ENCODE measurements at regions not wholly inside any gene's neighbourhood (a gene's known extent, or its start where the extent isn't known, plus 50 kb on each side); places are given as distances from the start of the nearest gene placed in this dataset.

DNA sequence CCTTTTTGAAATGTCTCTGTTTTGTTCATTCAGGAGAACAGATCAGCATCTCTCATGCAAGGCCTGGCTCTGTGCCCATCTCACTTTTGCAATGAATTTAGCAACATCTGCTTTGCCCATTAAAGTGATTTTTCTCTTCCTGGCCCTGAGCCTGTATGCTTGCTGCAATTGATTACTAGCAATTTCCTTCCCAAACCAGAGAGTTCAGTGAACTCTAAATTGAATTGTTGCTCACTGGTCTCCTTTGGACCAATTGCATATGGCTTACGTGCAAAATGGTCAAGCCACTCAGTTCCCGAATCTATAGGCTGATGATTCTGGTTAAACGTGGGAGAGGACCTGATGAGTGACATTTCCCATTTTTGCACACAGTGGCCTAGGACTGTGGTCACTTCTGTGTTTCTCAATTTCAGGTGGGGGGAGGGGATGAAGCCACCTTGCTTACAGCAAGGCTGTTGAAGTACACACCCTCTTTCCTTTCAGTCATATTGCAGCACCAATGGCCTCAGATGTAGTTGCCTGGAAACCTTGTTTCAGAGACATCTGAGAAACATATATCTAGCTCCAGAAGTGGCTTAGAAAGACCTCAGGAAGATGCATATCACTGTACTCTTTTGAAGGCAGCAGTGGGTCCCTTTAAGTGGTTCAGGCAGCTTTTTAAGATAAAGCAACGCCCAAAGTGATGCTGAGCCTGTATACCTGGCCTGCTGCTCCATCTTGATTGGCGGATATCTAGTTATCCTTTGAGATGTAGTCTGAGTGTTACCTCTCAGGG lies 201.4 kb downstream of the PTEN start:
- no peaks in the 10 kb centered on the region for H3K27me3 Mint-ChIP-seq

GRCh38 chr10:88065383-88066049 lies 202.1 kb downstream of the PTEN start:
- H3K4me1 Mint-ChIP-seq, result peaks cover 48% of the 10 kb centered on the region
- H3K36me3 Mint-ChIP-seq (ENCODE audit: low read depth), result peaks cover 10% of the 10 kb centered on the region
- ChIA-PET CTCF (interaction anchor here (1.1 kb wide), 1 partner anchor 204 kb away, joined by 3 read pairs; no protein-coding TSS in a partner anchor), POLR2A (interaction anchor here (0.7 to 3.4 kb wide), 3 partner anchors 10 to 26 kb away, joined by 3 to 16 read pairs (median 3); no protein-coding TSS in a partner anchor)
- peaks cover 7% of the 10 kb centered on the region for H3K9me3 Mint-ChIP-seq
- no peak overlapping the region for H3K4me3 Mint-ChIP-seq
- H3K27me3 Mint-ChIP-seq, result peaks cover under 1% of the 10 kb centered on the region
- DNase-seq, result no peak
- H3K27ac Mint-ChIP-seq, result peak overlapping the region; percentile 31

More for the DNA sequence above, 201.4 kb downstream of the PTEN start:
- Mint-ChIP-seq H3K4me3 (no peak overlapping the region), H3K27ac (peak overlapping the region; percentile 31), H3K4me1 (peaks cover 56% of the 10 kb centered on the region), H3K9me3 (peaks cover 7% of the 10 kb centered on the region), H3K36me3 (ENCODE audit: low read depth) (peaks cover 12% of the 10 kb centered on the region)
- POLR2A ChIA-PET, result interaction anchor here (1.3 to 3.4 kb wide), 2 partner anchors 10 to 27 kb away, joined by 3 to 16 read pairs; no protein-coding TSS in a partner anchor
- CTCF ChIA-PET, result no interaction called here
- DNase-seq, result no peak

DNA sequence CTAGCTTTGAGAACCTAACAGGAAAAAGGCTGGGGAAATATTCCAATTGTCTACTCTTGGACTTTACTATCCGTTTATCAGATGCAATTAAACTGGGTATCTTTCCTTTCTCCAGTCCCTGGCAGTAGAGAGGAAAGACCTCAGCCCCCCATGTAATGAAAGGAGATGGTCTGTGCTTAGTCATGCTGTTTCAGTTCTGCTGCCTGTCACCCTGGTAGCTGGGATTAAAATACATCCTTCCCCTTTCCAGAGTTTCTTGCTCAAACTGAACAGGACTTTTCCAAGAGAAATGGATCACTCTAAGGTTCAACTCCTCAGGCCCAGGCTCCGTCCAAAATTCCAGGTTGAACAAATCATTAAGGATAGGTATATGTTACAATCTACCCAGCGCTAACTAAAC lies 202.9 kb downstream of the PTEN start:
- Mint-ChIP-seq H3K4me1 (peaks cover 44% of the 10 kb centered on the region), H3K9me3 (peaks cover 3% of the 10 kb centered on the region), H3K27ac (peak overlapping the region; percentile 16), H3K4me3 (no peak overlapping the region), H3K27me3 (peaks cover 2% of the 10 kb centered on the region), H3K36me3 (ENCODE audit: low read depth) (peaks cover 9% of the 10 kb centered on the region)
- CTCF ChIA-PET, result interaction anchor here (0.9 to 1.1 kb wide), 2 partner anchors 205 to 318 kb away, joined by 3 read pairs; no protein-coding TSS in a partner anchor
- POLR2A ChIA-PET, result interaction anchor here (0.7 to 3.4 kb wide), 2 partner anchors 25 to 203 kb away, joined by 4 to 16 read pairs; partner anchors contain the start of genes KLLN and PTEN
- no peak for DNase-seq

DNA sequence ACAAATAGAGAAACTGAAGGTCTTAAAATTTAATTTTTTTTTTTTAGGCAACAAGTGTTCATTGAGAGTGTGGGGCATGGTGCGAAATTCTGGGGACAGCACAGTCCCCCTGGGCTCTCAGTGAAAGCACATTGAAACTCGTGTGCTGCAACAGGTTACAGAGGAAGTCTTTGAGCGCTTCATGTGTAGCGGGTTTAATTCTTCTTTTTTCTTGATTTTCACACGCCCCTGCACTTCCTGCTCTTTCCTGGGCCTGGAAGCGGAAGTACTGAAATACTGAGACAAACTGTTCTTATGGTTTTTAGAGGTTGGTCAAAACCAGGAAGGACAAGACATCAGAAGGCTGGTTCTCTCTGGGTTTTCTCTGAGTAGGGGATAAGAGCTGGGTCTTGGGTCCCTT lies 203.5 kb downstream of the PTEN start:
- peaks cover 9% of the 10 kb centered on the region for H3K36me3 Mint-ChIP-seq (ENCODE audit: low read depth)
- H3K27me3 Mint-ChIP-seq, result peaks cover 2% of the 10 kb centered on the region
- peak overlapping the region; percentile 9 for H3K27ac Mint-ChIP-seq
- peaks cover 44% of the 10 kb centered on the region for H3K4me1 Mint-ChIP-seq
- no peak overlapping the region for H3K4me3 Mint-ChIP-seq
- POLR2A ChIA-PET, result interaction anchor here (0.7 to 3.4 kb wide), 2 partner anchors 25 to 204 kb away, joined by 4 to 16 read pairs; partner anchors contain the start of genes KLLN and PTEN
- peaks cover 3% of the 10 kb centered on the region for H3K9me3 Mint-ChIP-seq
- DNase-seq, result no peak
- CTCF ChIA-PET, result interaction anchor here (0.9 kb wide), 1 partner anchor 318 kb away, joined by 3 read pairs; no protein-coding TSS in a partner anchor

DNA sequence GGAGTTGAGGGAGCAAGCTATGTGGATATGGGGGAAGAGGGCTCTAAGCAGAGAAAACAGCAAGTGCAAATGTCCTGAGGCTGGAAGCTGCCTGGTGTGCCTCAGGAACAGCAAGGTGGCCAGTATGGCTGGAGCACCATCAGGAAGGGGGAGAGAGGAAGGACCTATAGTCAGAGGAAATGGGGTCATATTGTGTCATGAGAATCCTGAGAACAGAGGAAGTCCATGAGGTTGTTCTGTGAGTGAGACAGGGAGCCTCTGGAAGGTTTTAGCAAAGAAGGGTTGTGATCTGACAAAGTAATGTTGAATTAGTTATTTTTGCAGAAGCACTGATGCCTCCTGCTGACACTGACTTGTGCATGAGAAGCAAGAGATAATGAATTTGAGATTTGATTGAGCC lies 204.3 kb downstream of the PTEN start:
- DNase-seq, result no peak
- H3K4me3 Mint-ChIP-seq, result no peak overlapping the region
- POLR2A ChIA-PET, result interaction anchor here (3.4 kb wide), 1 partner anchor 24 kb away, joined by 16 read pairs; no protein-coding TSS in a partner anchor
- peaks cover 44% of the 10 kb centered on the region for H3K4me1 Mint-ChIP-seq
- H3K27ac Mint-ChIP-seq, result no peak overlapping the region
- H3K9me3 Mint-ChIP-seq, result peaks cover 3% of the 10 kb centered on the region
- H3K27me3 Mint-ChIP-seq, result peaks cover 5% of the 10 kb centered on the region
- CTCF ChIA-PET, result no interaction called here
- peaks cover 9% of the 10 kb centered on the region for H3K36me3 Mint-ChIP-seq (ENCODE audit: low read depth)

GRCh38 chr10:88069338-88069737 lies 205.9 kb downstream of the PTEN start:
- Mint-ChIP-seq H3K4me1 (peaks cover 36% of the 10 kb centered on the region), H3K36me3 (ENCODE audit: low read depth) (peaks cover 9% of the 10 kb centered on the region), H3K27ac (no peak overlapping the region), H3K4me3 (no peak overlapping the region), H3K27me3 (peaks cover 11% of the 10 kb centered on the region), H3K9me3 (peaks cover 3% of the 10 kb centered on the region)
- POLR2A ChIA-PET, result interaction anchor here (1.2 kb wide), 1 partner anchor 323 kb away, joined by 3 read pairs; no protein-coding TSS in a partner anchor
- no peak for DNase-seq
- CTCF ChIA-PET, result no interaction called here

GRCh38 chr10:88070080-88070880 lies 206.9 kb downstream of the PTEN start:
- peaks cover 3% of the 10 kb centered on the region for H3K9me3 Mint-ChIP-seq
- ChIA-PET CTCF (interaction anchor here (0.5 kb wide), 1 partner anchor 63 kb away, joined by 3 read pairs; no protein-coding TSS in a partner anchor), POLR2A (no interaction called here)
- DNase-seq, result no peak
- peaks cover 11% of the 10 kb centered on the region for H3K27me3 Mint-ChIP-seq
- peaks cover 26% of the 10 kb centered on the region for H3K4me1 Mint-ChIP-seq
- peaks cover 9% of the 10 kb centered on the region for H3K36me3 Mint-ChIP-seq (ENCODE audit: low read depth)
- no peak overlapping the region for H3K4me3 Mint-ChIP-seq
- H3K27ac Mint-ChIP-seq, result no peak overlapping the region

DNA sequence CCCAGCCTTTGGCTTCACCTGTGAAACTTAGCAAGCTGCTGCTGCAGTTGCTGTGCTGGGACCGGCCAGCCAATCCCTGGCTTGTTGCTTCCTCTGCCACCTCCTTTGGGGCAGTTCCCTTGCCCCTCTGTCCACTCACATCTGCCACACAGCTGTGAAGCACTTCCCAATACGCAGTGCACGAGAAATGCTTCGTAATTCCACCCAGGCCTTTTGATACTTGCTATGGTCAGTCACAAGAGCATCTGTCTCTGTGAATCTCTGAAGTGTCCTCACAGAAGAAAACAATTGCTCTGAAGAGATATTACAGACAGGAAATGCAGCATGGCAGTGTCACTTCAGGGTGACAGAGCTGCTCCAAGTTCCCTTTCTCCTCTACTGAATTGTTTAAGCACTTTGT lies 208.5 kb downstream of the PTEN start:
- ChIA-PET CTCF (no interaction called here), POLR2A (no interaction called here)
- no peak overlapping the region for H3K27ac Mint-ChIP-seq
- peaks cover 15% of the 10 kb centered on the region for H3K27me3 Mint-ChIP-seq
- peaks cover 3% of the 10 kb centered on the region for H3K9me3 Mint-ChIP-seq
- H3K36me3 Mint-ChIP-seq (ENCODE audit: low read depth), result peaks cover 9% of the 10 kb centered on the region
- no peak overlapping the region for H3K4me3 Mint-ChIP-seq
- DNase-seq, result no peak
- H3K4me1 Mint-ChIP-seq, result peaks cover 18% of the 10 kb centered on the region

- ChIA-PET POLR2A (no interaction called here), CTCF (interaction anchor here (1.3 kb wide), 1 partner anchor 18 kb away, joined by 3 read pairs; no protein-coding TSS in a partner anchor)
- no peak for DNase-seq
- Mint-ChIP-seq H3K27ac (no peak overlapping the region), H3K9me3 (no peaks in the 10 kb centered on the region), H3K4me1 (peaks cover 8% of the 10 kb centered on the region), H3K4me3 (no peak overlapping the region), H3K36me3 (ENCODE audit: low read depth) (no peaks in the 10 kb centered on the region), H3K27me3 (peaks cover 22% of the 10 kb centered on the region)
These were observed 210.3 kb downstream of the PTEN start for GRCh38 chr10:88073682-88074081.

DNA sequence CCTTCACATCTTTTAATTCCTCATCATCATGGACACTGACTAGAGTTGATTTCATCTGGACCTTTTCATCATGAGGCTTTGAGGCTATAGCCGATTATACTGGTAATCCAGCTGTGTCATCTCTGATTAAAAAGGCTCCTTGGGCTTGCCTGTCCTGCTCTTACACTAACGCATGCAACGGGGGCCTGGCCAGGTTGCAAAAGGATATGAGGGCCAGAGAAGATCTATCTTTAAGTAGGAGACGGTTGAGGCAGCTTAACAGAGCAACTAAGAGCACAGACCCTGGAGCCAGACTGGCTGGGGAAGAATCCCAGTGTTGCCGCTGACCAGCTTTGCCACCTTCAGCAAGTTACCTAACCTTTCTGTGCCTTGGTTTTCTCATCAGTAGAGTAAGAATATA lies 211.5 kb downstream of the PTEN start:
- Mint-ChIP-seq H3K9me3 (no peaks in the 10 kb centered on the region), H3K27ac (no peak overlapping the region), H3K4me1 (peaks cover 8% of the 10 kb centered on the region), H3K27me3 (peaks cover 25% of the 10 kb centered on the region), H3K36me3 (ENCODE audit: low read depth) (no peaks in the 10 kb centered on the region), H3K4me3 (no peak overlapping the region)
- DNase-seq, result no peak
- ChIA-PET POLR2A (no interaction called here), CTCF (no interaction called here)

DNA sequence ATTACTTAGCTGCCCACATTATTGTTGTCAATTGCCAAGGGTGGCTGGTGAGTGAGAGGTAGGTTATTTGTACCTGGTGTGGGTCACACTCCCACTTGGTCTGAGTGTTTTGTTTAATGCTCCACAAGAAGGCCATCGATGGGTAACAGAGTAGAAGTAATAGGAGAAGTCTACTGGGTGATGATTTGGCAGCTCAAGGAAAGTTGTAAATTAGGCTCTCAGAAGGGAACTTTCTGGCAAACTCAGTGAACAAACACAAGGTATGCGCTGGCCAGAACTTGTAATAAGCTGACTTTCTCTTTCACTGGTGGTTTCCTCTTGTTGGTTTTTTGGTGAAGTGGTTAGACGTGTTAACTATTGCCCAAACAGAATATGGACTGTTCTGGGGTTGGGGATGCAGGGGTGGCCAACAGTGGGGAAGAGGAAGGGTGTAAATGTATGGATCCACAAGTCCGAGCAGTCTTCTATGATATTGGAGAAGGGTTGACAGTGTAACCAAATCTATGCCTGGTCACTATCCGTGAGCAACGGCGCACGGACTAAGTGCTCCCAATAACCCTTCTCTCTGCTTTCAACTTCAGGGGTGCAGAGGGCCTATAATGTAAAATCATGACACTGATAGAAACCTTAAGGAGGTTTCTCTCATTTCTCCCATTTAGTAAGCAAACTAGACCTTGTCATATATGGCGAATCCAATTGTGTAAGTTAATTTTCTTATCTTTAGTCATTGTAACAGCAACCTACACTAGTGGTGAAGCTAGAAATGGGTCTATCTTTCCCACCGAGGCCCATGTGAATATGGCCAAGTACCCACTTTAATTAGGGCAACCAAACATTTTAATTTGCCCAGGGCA lies 212.8 kb downstream of the PTEN start:
- H3K4me3 Mint-ChIP-seq, result no peak overlapping the region
- DNase-seq, result no peak
- no peak overlapping the region for H3K27ac Mint-ChIP-seq
- peaks cover 29% of the 10 kb centered on the region for H3K27me3 Mint-ChIP-seq
- no peaks in the 10 kb centered on the region for H3K9me3 Mint-ChIP-seq
- H3K4me1 Mint-ChIP-seq, result peaks cover 8% of the 10 kb centered on the region
- ChIA-PET POLR2A (interaction anchor here (0.5 to 1.1 kb wide), 2 partner anchors 11 to 15 kb away, joined by 3 read pairs; no protein-coding TSS in a partner anchor), CTCF (no interaction called here)
- H3K36me3 Mint-ChIP-seq (ENCODE audit: low read depth), result no peaks in the 10 kb centered on the region

DNA sequence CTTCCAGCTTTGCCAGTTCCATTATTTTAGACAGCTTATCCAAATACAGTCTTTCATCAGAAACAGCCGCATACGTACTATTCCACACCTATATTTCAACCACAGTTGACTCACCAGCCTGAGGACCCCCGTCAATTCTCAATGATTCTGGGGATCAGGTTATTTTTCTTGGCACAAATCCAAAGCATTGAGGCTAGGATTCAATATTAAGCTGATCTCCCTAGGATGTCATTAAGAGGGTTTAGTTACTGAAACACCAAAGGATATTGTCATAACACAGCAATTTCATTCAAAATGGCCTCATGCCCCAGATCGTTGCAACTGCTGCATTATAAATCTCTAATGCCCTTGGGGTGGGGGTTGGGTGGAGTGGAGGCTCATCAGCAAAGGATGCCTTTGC lies 214.6 kb downstream of the PTEN start:
- no peak for DNase-seq
- CTCF ChIA-PET, result no interaction called here
- peaks cover 26% of the 10 kb centered on the region for H3K27me3 Mint-ChIP-seq
- H3K9me3 Mint-ChIP-seq, result no peaks in the 10 kb centered on the region
- H3K27ac Mint-ChIP-seq, result no peak overlapping the region
- no peak overlapping the region for H3K4me3 Mint-ChIP-seq
- no peaks in the 10 kb centered on the region for H3K36me3 Mint-ChIP-seq (ENCODE audit: low read depth)
- H3K4me1 Mint-ChIP-seq, result peaks cover 11% of the 10 kb centered on the region
- POLR2A ChIA-PET, result interaction anchor here (2.7 kb wide), 1 partner anchor 13 kb away, joined by 7 read pairs; no protein-coding TSS in a partner anchor

Data from activated CD4-positive, alpha-beta memory T cell treated with anti-CD3 and anti-CD28 coated beads, Interleukin-2, amount 10 ng/mL, durations not matched to agents 7 days and 5 days (primary cell).